IPS-18a (cell line): ENCODE measurements at regions not wholly inside any gene's neighbourhood (a gene's known extent, or its start where the extent isn't known, plus 50 kb on each side); places are given as distances from the start of the nearest gene placed in this dataset.

Experiments
- H3K27ac ChIP-seq: one replicate; pipeline ENCODE4 v1.5.1; 2013; ENCODE audit warnings: low read length
- H3K27me3 ChIP-seq: one replicate; pipeline ENCODE4 v1.6.1; 2013; ENCODE audit warnings: mild to moderate bottlenecking, low read length; ENCODE audit not compliant: control insufficient read depth, insufficient read depth
- H3K36me3 ChIP-seq: one replicate; pipeline ENCODE4 v1.6.1; 2013; ENCODE audit warnings: low read depth, low read length; ENCODE audit not compliant: control insufficient read depth
- H3K4me1 ChIP-seq: one replicate; pipeline ENCODE4 v1.6.1; 2013; ENCODE audit warnings: low read depth, low read length; ENCODE audit not compliant: control insufficient read depth
- H3K4me3 ChIP-seq: one replicate; pipeline ENCODE4 v1.5.1; 2013; ENCODE audit warnings: low read length
- H3K9ac ChIP-seq: one replicate; pipeline ENCODE4 v1.6.1; 2013; ENCODE audit warnings: mild to moderate bottlenecking, low read length, moderate library complexity
- H3K9me3 ChIP-seq: one replicate; pipeline ENCODE4 v1.6.1; 2013; ENCODE audit warnings: low read depth, low read length; ENCODE audit not compliant: control insufficient read depth

DNA sequence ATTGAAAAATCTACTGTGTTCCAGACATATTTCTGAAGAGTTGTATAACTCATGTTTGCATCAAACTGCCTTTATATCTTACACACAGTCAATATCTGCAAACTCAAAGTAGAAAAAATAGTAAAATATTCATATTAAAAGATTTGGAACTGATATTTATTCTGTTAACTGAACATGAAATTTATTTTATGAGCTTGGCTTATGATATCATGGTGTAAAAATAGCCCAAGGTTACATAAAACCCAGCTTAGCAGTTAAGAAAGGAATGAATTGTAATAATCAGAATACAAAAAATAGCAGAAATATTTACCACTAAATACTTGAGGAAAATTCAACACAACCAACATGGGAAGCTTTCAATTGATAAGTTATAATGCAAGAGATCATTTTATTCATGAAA lies 367.9 kb downstream of the FLRT2 start:
- Histone ChIP-seq H3K9me3 (no peaks in the 10 kb centered on the region), H3K9ac (no peak overlapping the region), H3K27ac (no peak overlapping the region), H3K4me3 (no peak overlapping the region), H3K4me1 (peaks cover 5% of the 10 kb centered on the region), H3K36me3 (no peaks in the 10 kb centered on the region), H3K27me3 (no peaks in the 10 kb centered on the region)

DNA sequence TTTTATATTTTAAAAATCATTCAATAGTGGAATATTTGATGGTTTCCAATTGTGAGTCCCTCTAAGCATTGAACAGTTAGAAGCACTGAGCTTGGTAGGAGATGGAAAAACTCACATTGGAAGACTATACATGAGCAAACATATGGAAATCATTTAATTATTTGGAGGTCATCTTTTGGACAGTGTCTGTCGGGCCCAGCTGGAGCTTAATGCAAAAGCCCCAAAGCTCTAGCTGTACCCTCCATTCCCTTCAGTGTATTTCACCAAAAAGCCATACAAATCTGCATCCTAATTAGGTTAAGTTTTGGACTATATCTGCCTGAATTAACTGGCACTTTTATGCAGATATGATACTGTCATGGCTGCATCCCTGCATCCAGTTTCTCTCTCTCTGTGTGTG lies 365.7 kb downstream of the FLRT2 start:
- H3K36me3 ChIP-seq, result no peaks in the 10 kb centered on the region
- H3K27ac ChIP-seq, result no peak overlapping the region
- H3K27me3 ChIP-seq, result no peaks in the 10 kb centered on the region
- no peak overlapping the region for H3K4me3 ChIP-seq
- H3K9ac ChIP-seq, result no peak overlapping the region
- no peaks in the 10 kb centered on the region for H3K9me3 ChIP-seq
- H3K4me1 ChIP-seq, result peaks cover 5% of the 10 kb centered on the region

GRCh38 chr14:85892251-85892650 lies 362.3 kb downstream of the FLRT2 start:
- Histone ChIP-seq H3K27ac (no peak overlapping the region), H3K27me3 (no peaks in the 10 kb centered on the region), H3K4me3 (no peak overlapping the region), H3K9me3 (no peaks in the 10 kb centered on the region), H3K36me3 (no peaks in the 10 kb centered on the region), H3K4me1 (no peaks in the 10 kb centered on the region), H3K9ac (no peak overlapping the region)

DNA sequence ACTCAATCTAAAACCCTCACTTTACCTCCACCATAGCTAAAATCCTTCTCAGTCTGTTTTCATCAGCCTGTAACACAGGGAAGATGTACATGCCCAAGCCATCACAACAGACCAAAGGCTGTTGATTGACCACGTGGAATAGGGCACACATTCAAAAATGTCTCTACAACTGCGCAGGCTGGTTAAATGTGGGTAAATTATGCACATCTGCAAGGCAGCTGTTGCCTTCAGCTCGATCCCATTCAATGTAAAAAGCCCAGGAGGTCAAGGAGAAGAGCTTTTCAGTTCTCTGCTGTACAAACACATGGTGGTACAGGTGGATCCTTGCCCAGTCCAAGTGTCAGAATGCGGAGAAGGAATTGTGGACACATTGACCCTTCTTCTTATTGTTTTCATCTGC lies 354.0 kb downstream of the FLRT2 start:
- no peaks in the 10 kb centered on the region for H3K9me3 ChIP-seq
- H3K36me3 ChIP-seq, result no peaks in the 10 kb centered on the region
- no peak overlapping the region for H3K4me3 ChIP-seq
- H3K27ac ChIP-seq, result no peak overlapping the region
- no peak overlapping the region for H3K9ac ChIP-seq
- H3K4me1 ChIP-seq, result no peaks in the 10 kb centered on the region
- no peaks in the 10 kb centered on the region for H3K27me3 ChIP-seq

DNA sequence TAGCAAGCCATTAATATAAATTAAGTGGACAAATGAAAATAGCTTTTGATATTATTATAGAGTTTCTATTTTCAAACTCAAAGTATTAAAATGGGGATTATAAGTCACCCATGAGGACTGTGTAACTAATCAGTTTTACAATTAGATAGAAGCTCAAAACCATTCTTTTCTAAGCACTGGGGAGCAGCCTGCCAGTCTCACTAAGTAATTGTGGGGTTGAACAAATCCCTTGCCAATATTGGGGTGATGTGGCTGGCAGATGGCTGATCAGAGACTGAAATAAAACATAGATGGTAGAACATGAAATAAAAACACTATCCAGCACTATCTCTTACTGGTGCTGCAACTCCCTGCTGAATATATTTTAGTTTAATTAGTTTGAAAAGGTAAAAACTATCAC lies 353.2 kb downstream of the FLRT2 start:
- H3K9ac ChIP-seq, result no peak overlapping the region
- H3K9me3 ChIP-seq, result no peaks in the 10 kb centered on the region

DNA sequence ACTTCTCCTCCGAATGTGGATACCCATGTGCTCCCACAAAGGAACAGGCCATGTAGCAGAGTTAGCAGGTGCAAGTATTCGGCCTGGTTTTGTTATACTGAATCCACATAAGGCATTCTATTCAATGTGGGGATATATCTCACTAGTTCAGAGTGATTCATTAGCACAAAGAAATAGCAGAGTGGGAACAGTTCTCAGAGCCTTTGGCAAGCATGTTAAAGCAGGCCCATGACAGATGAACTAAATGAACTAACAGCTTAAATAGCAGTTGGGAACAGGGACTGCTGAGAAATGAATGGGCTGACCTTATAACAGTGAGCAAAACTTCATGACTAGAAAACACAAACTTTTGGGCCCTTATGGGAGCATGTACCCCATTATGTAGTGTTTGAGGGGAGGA lies 352.0 kb downstream of the FLRT2 start:
- H3K27me3 ChIP-seq, result no peaks in the 10 kb centered on the region
- no peaks in the 10 kb centered on the region for H3K9me3 ChIP-seq
- no peak overlapping the region for H3K9ac ChIP-seq
- H3K36me3 ChIP-seq, result no peaks in the 10 kb centered on the region
- no peaks in the 10 kb centered on the region for H3K4me1 ChIP-seq
- no peak overlapping the region for H3K4me3 ChIP-seq
- H3K27ac ChIP-seq, result no peak overlapping the region

More for the DNA sequence above, 353.2 kb downstream of the FLRT2 start:
- H3K27ac ChIP-seq, result no peak overlapping the region
- H3K4me1 ChIP-seq, result no peaks in the 10 kb centered on the region
- H3K4me3 ChIP-seq, result no peak overlapping the region
- no peaks in the 10 kb centered on the region for H3K36me3 ChIP-seq
- no peaks in the 10 kb centered on the region for H3K27me3 ChIP-seq

- Histone ChIP-seq H3K4me1 (peaks cover 9% of the 10 kb centered on the region), H3K9me3 (no peaks in the 10 kb centered on the region), H3K36me3 (no peaks in the 10 kb centered on the region), H3K4me3 (no peak overlapping the region), H3K27me3 (no peaks in the 10 kb centered on the region), H3K9ac (no peak overlapping the region), H3K27ac (no peak overlapping the region)
These were observed 348.9 kb downstream of the FLRT2 start for GRCh38 chr14:85878874-85879273.

DNA sequence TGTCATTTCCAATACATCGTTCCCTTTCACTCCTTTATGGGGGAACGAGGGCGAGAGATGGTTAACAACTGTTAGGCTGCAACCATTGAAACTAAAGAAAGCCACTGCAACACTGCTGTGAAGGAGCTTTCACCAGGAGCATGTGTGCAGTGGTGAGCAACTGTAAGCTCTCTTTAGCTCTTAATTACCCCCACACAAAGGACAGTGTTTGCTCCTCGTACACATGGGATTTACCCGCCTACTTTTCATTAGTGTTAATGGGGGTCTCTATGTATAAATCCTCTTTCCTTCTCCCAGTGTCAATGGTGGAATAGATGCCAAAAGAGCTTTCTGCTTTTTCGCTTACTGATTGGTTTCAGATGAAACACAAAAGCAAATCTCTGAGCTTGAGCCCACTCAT lies 343.1 kb downstream of the FLRT2 start:
- Histone ChIP-seq H3K4me3 (no peak overlapping the region), H3K36me3 (no peaks in the 10 kb centered on the region), H3K9ac (no peak overlapping the region), H3K4me1 (peaks cover 9% of the 10 kb centered on the region), H3K9me3 (no peaks in the 10 kb centered on the region), H3K27ac (no peak overlapping the region), H3K27me3 (no peaks in the 10 kb centered on the region)

DNA sequence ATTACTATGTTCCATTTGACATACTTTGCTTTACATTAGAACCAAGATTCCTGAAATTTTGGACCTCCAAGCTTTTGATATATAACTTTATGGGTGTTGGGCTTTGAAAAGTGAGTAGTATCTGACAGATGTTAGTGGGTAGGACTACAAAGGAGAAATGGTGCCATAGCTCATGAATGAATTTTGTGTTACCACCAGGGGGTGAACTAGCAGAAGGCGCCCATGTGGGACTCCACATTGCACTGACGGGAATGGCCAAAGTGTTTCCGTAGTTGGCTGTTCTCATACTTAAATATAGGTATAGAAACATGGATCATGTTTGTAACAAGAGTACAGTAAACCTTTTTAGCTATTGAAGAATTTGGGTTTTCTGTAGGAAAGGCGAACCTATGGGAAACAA lies 337.5 kb downstream of the FLRT2 start:
- H3K36me3 ChIP-seq, result no peaks in the 10 kb centered on the region
- H3K4me3 ChIP-seq, result no peak overlapping the region
- H3K4me1 ChIP-seq, result no peaks in the 10 kb centered on the region
- H3K27me3 ChIP-seq, result no peaks in the 10 kb centered on the region
- H3K27ac ChIP-seq, result no peak overlapping the region
- H3K9ac ChIP-seq, result no peak overlapping the region
- no peaks in the 10 kb centered on the region for H3K9me3 ChIP-seq

- Histone ChIP-seq H3K9ac (no peak overlapping the region), H3K27ac (no peak overlapping the region), H3K36me3 (no peaks in the 10 kb centered on the region), H3K4me1 (no peaks in the 10 kb centered on the region), H3K9me3 (no peaks in the 10 kb centered on the region), H3K27me3 (no peaks in the 10 kb centered on the region), H3K4me3 (no peak overlapping the region)
These were observed 335.8 kb downstream of the FLRT2 start for GRCh38 chr14:85865701-85866100.

GRCh38 chr14:85858634-85859033 lies 328.7 kb downstream of the FLRT2 start:
- Histone ChIP-seq H3K9me3 (no peaks in the 10 kb centered on the region), H3K4me3 (no peak overlapping the region), H3K36me3 (no peaks in the 10 kb centered on the region), H3K4me1 (no peaks in the 10 kb centered on the region), H3K27ac (no peak overlapping the region), H3K27me3 (no peaks in the 10 kb centered on the region), H3K9ac (no peak overlapping the region)

DNA sequence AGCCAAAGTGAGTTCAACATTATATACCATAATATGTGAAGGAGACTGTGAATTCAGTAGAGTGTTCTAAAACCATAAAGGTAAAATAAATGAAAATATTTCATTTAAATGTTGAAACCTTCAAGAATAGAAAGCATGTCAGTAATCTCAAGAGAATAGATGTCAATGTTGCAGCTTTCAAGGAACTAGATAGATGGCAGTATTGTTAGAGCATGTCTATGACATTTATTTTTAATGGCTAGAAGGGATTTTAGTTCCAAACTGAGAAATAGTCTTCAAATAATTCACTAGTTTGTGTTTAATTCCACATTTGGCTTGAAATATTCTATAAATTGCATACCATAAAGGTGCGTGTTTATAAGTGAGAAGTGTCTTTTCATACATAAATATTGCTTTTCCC lies 326.5 kb downstream of the FLRT2 start:
- H3K27me3 ChIP-seq, result no peaks in the 10 kb centered on the region
- no peaks in the 10 kb centered on the region for H3K4me1 ChIP-seq
- H3K9me3 ChIP-seq, result no peaks in the 10 kb centered on the region
- no peaks in the 10 kb centered on the region for H3K36me3 ChIP-seq
- no peak overlapping the region for H3K9ac ChIP-seq
- H3K4me3 ChIP-seq, result no peak overlapping the region
- H3K27ac ChIP-seq, result no peak overlapping the region
